Thoracic aorta (tissue), 2 donors: ENCODE measurements at regions not wholly inside any gene's neighbourhood (a gene's known extent, or its start where the extent isn't known, plus 50 kb on each side); places are given as distances from the start of the nearest gene placed in this dataset.

ENCODE experiments used
- ATAC-seq: fragments of 150-250 bp; one replicate; pipeline ENCODE4 v1.8.0; 2017; ENCODE audit warnings: low read depth; ENCODE audit not compliant: insufficient number of reproducible peaks, low FRiP score
- DNase-seq: peaks from one replicate; pipeline ENCODE4 v3.0.0-alpha.2; 2020; ENCODE audit warnings: low spot score
- H3K27ac ChIP-seq, 2 donors: fragments of 200-600 bp; sonication (generic); 1 replicate in 1 of 2; 2 replicates in 1 of 2; pipeline ENCODE4 v1.5.1; 2016; ENCODE audit warnings: mild to moderate bottlenecking in 2 of 2, moderate library complexity in 2 of 2
- H3K27me3 ChIP-seq: fragments of 200-600 bp; sonication (generic); replicated peaks from 2 replicates; pipeline ENCODE4 v1.6.0; 2016; ENCODE audit warnings: mild to moderate bottlenecking; ENCODE audit not compliant: insufficient read depth
- H3K36me3 ChIP-seq: fragments of 200-600 bp; sonication (generic); one replicate; pipeline ENCODE4 v1.5.1; 2016
- H3K4me1 ChIP-seq, 2 donors: fragments of 200-600 bp; sonication (generic); 1 replicate in 1 of 2; 2 replicates in 1 of 2; pipeline versions ENCODE4 v1.5.1 to v1.6.0; 2016; ENCODE audit warnings: low read depth in 2 of 2, mild to moderate bottlenecking in 1 of 2; ENCODE audit not compliant: control insufficient read depth in 1 of 2
- H3K4me3 ChIP-seq: fragments of 200-600 bp; sonication (generic); 2 replicates; pipeline ENCODE4 v1.5.1; 2016; ENCODE audit warnings: mild to moderate bottlenecking
- H3K9me3 ChIP-seq: fragments of 200-600 bp; sonication (generic); 2 replicates; pipeline ENCODE4 v1.5.1; 2016
- TF ChIP-seq, protein P1 (sequence below): fragments of 200-600 bp; sonication (generic); IDR thresholded peaks from one replicate; pipeline ENCODE4 v1.5.1; 2019; ENCODE audit warnings: antibody characterized with exemption

DNA sequence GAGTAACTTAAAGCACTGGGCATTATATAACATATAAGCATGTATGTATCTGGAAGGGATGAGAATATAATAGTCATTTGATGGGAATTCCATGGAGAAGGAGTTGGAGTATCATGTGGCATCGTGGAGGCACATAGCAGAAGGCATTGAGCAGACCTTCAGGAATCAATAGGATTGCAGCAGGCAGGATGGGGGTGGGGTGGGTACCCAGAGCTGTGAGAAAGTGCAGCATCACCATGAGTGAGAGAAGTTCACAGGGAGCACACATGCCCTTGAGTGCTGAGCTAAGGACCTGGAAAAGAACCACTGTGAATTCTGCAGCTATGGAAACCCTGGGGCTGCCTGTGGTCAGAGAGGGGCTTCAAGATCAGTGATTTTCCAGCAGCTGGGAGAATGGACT is 57.3 kb downstream of the MED10 start:
- DNase-seq (no peak), ATAC-seq (no peak)
- Histone ChIP-seq H3K9me3 (no peaks in the 10 kb centered on the region), H3K27me3 (no peaks in the 10 kb centered on the region), H3K27ac (no peak overlapping the region), H3K36me3 (no peaks in the 10 kb centered on the region), H3K4me1 (no peaks in the 10 kb centered on the region), H3K4me3 (no peak overlapping the region)
- TF ChIP-seq, protein P1, sequence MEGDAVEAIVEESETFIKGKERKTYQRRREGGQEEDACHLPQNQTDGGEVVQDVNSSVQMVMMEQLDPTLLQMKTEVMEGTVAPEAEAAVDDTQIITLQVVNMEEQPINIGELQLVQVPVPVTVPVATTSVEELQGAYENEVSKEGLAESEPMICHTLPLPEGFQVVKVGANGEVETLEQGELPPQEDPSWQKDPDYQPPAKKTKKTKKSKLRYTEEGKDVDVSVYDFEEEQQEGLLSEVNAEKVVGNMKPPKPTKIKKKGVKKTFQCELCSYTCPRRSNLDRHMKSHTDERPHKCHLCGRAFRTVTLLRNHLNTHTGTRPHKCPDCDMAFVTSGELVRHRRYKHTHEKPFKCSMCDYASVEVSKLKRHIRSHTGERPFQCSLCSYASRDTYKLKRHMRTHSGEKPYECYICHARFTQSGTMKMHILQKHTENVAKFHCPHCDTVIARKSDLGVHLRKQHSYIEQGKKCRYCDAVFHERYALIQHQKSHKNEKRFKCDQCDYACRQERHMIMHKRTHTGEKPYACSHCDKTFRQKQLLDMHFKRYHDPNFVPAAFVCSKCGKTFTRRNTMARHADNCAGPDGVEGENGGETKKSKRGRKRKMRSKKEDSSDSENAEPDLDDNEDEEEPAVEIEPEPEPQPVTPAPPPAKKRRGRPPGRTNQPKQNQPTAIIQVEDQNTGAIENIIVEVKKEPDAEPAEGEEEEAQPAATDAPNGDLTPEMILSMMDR: no peak

DNA sequence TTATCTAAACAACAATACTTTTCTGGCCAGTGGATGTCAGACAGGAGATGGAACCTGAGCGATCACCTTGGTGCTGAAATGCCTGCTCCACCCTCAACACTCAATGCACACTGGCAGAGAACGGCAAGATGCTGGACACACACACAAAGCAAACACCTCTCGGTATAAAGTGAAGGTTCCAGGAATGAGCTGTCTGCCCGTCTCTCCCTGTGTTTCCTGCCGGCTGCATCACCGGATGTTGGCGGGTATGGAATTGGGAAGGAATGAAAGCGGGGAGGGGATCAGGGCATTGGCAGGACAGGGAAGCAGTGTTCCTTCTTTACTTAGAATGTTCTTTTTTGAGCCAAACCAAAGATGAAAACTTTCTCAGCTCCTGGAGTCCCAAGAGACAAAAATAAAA is 59.2 kb downstream of the MED10 start:
- ATAC-seq: no peak
- TF ChIP-seq, protein P1: no peak
- no peaks in the 10 kb centered on the region for H3K9me3 ChIP-seq
- no peaks in the 10 kb centered on the region for H3K36me3 ChIP-seq
- no peak overlapping the region for H3K27ac ChIP-seq
- no peaks in the 10 kb centered on the region for H3K4me1 ChIP-seq
- no peaks in the 10 kb centered on the region for H3K27me3 ChIP-seq
- DNase-seq: no peak
- H3K4me3 ChIP-seq: no peak overlapping the region

DNA sequence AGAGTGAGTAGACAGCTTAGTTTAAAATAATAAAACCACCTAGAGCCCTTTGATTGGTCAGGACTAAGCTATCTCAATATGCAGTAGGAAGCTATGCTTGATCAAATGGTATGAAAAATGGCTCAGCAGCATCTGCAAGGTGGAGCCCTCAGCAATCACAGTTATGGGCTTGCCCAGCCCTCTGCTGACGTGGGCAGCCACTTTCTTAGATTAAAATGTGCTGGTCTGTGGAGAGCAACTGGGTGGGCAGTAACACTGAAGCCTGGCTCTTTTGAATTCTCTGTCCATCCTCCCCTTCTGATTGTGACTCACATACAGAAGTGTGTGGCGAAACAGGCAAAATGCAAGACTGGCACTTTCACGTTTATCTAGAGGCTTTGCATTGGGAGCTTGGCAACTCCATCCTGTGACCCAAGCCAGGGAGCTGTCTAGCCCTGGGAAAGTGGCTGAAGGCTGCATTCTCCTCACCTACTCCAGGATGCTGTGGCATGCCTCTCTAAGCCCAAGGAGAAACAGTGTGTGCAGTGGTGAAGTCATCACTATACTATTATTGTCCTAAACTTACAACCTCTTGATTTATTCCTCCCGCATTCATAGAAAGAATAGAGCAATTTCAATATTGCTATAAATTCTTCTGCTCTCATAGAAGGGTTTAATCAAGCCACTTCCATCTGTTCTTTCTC is 61.1 kb downstream of the MED10 start:
- H3K36me3 ChIP-seq: no peaks in the 10 kb centered on the region
- H3K4me1 ChIP-seq: no peaks in the 10 kb centered on the region
- H3K27me3 ChIP-seq: no peaks in the 10 kb centered on the region
- TF ChIP-seq, protein P1: no peak
- ATAC-seq: no peak
- no peak overlapping the region for H3K27ac ChIP-seq
- H3K9me3 ChIP-seq: no peaks in the 10 kb centered on the region
- no peak for DNase-seq
- H3K4me3 ChIP-seq: no peak overlapping the region

DNA sequence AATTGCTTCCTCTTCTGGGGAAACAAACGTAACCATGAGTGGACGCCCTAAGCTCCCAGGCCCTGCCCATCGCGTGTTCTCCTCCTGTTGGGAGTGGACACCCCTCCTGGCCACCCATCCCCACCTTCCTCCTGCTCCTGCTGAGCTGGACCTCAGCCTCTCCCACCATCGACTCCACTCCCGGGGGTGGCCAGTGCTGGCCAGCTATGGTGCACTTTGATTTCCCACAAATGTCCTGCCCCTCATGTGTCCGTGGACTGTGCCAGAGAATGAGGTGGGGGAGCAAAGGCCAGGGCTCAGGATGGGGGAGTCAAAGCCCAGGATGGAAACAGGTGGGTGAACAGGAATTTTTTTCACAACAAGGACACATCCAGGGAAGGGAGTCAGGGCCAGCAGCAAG is 62.8 kb downstream of the MED10 start:
- TF ChIP-seq, protein P1: no peak
- Histone ChIP-seq H3K27me3 (no peaks in the 10 kb centered on the region), H3K4me1 (no peaks in the 10 kb centered on the region), H3K9me3 (no peaks in the 10 kb centered on the region), H3K27ac (no peak overlapping the region), H3K4me3 (no peak overlapping the region), H3K36me3 (no peaks in the 10 kb centered on the region)
- DNase-seq (no peak), ATAC-seq (no peak)

DNA sequence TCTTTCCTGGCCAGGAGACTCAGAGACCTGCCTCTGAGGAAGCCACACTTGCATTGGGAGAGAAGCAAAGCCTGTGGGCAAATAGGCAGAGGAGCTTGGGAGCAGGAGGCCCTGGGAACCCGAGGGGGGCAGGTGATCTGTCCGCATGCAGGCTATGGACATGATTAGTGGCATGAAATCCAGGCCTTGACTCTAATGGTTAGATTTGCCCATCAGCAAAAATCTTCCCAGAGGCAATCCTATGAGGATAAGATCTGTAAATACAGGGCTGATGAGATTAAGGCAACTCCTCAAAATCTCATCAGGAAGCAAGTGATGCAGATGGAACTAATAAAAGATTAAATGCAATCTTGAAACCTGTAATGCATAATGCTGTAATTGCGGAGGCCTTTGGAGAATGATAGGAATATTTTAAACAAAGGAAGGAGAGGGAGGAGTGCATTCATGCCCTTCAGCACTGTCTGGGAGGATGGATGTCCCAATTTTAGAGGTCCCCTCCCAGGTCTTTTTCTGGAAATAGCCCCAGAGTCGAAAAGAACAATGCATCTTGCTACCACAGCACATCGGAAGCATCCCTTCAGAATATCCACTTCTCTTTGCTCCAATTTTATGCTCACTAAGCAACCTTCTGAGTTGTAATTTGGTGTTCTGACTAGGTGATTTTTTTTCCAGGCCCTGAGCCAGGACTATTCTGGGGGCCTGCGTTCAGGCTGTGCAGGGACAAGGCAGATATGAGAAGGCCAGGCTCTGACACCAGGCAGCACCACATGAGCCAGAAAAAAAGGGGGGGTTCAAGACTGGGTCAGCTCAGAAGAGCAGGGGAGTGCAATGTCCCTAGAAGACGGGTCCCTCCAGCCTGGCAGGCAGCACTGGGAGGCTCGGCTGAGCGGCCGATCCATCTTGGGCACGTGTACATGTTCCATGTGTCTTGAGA is 66.5 kb downstream of the MED10 start:
- H3K4me1 ChIP-seq: no peaks in the 10 kb centered on the region
- DNase-seq (no peak), ATAC-seq (no peak)
- no peaks in the 10 kb centered on the region for H3K9me3 ChIP-seq
- no peak overlapping the region for H3K27ac ChIP-seq
- TF ChIP-seq, protein P1: no peak
- no peak overlapping the region for H3K4me3 ChIP-seq
- no peaks in the 10 kb centered on the region for H3K27me3 ChIP-seq
- H3K36me3 ChIP-seq: no peaks in the 10 kb centered on the region
